Right lobe of liver (tissue), 6 donors: ENCODE measurements at regions not wholly inside any gene's neighbourhood (a gene's known extent, or its start where the extent isn't known, plus 50 kb on each side); places are given as distances from the start of the nearest gene placed in this dataset.

Experiments
- ATAC-seq, 4 donors: fragments of 200-7000 bp; cut with Tn5 transposase; one replicate each; pipeline ENCODE4 v1.9.1; 2020; ENCODE audit warnings: mild to moderate bottlenecking in 4 of 4, moderate library complexity in 4 of 4
- DNase-seq, 3 donors: peaks; one replicate each; pipeline ENCODE4 v3.0.0-alpha.2; 2020
- H3K27ac ChIP-seq, 3 donors: fragments of 200-600 bp; one replicate each; pipeline ENCODE4 v1.8.0; 2022
- H3K27me3 ChIP-seq, 2 donors: fragments of 200-600 bp; one replicate each; pipeline ENCODE4 v1.8.0; 2022
- H3K36me3 ChIP-seq, 4 donors: fragments of 200-600 bp; sonication (generic) in 1 of 4; one replicate each; pipeline versions ENCODE4 v1.5.1 to v1.8.0; 2017 to 2022; ENCODE audit warnings: control low read depth in 1 of 4
- H3K4me1 ChIP-seq, 4 donors: fragments of 200-600 bp; sonication (generic) in 1 of 4; one replicate each; pipeline versions ENCODE4 v1.5.1 to v1.8.0; 2017 to 2022; ENCODE audit warnings: control low read depth in 1 of 4
- H3K4me3 ChIP-seq, 3 donors: fragments of 200-600 bp; one replicate each; pipeline ENCODE4 v1.8.0; 2022
- H3K9me3 ChIP-seq, 4 donors: fragments of 200-600 bp; sonication (generic) in 1 of 4; one replicate each; pipeline versions ENCODE4 v1.5.1 to v1.8.0; 2017 to 2022; ENCODE audit warnings: control low read depth in 1 of 4
- POLR2A ChIP-seq: fragments of 450-650 bp; IDR thresholded peaks from one replicate; pipeline ENCODE4 v1.6.1; 2017; ENCODE audit warnings: antibody characterized with exemption, mild to moderate bottlenecking
- WGBS: methylation state at CpG from one replicate; pipeline ENCODE4 v1.1.6; 2018; ENCODE audit warnings: low coverage, low lambda C conversion rate; ENCODE audit not compliant: insufficient coverage; ENCODE audit errors: missing lambda C conversion rate; 5-methylcytosine and 5-hydroxymethylcytosine counted together
- intact Hi-C, 2 donors: fragments of 100-400 bp; cut with DNase I; formaldehyde crosslinking; loops; one replicate each; pipeline versions ENCODE4 v1.11.2 to v1.14.1; 2022
- TF ChIP-seq, protein P1 (sequence below), 4 donors: fragments of 200-600 bp in 3 of 4; fragments of 450-650 bp in 1 of 4; IDR thresholded peaks; one replicate each; pipeline versions ENCODE4 v1.5.1 to v1.8.0; 2016 to 2022; ENCODE audit warnings: antibody characterized with exemption in 4 of 4, mild to moderate bottlenecking in 2 of 4
- donor health status: DM: no; HTN: yes; CAD: no.
- donor health status: DM: no; HTN: no; CAD: no.
- donor health status: DM: no; HTN: no; CAD: no.
- donor health status: DM: no; HTN: yes; CAD: no.
- donor health status: DM: no; HTN: yes; CAD: no.

DNA sequence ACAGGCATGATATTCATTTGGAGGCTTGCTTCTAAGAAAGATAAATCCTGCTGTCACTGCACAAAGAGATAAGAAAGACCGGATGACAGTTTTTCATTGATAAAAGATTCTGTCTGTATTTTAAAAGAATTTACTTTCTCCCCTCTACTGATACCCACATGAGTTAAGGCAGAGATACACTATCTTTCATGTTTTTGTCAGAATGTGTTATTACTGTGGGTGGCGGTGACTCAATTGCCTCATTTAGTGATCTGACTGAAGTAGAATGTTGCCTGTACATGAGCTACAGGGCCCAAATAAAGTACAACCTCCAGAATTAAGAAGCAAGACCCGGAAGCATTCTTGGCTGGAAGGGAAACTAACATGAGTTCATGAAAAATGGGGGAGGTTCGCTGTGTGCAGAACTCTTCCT, 480.0 kb downstream of the SLC4A3 start:
- TF ChIP-seq POLR2A, result no peak
- TF ChIP-seq, protein P1, sequence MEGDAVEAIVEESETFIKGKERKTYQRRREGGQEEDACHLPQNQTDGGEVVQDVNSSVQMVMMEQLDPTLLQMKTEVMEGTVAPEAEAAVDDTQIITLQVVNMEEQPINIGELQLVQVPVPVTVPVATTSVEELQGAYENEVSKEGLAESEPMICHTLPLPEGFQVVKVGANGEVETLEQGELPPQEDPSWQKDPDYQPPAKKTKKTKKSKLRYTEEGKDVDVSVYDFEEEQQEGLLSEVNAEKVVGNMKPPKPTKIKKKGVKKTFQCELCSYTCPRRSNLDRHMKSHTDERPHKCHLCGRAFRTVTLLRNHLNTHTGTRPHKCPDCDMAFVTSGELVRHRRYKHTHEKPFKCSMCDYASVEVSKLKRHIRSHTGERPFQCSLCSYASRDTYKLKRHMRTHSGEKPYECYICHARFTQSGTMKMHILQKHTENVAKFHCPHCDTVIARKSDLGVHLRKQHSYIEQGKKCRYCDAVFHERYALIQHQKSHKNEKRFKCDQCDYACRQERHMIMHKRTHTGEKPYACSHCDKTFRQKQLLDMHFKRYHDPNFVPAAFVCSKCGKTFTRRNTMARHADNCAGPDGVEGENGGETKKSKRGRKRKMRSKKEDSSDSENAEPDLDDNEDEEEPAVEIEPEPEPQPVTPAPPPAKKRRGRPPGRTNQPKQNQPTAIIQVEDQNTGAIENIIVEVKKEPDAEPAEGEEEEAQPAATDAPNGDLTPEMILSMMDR (IDR thresholded peaks at IDR 0.05), result no peak

DNA sequence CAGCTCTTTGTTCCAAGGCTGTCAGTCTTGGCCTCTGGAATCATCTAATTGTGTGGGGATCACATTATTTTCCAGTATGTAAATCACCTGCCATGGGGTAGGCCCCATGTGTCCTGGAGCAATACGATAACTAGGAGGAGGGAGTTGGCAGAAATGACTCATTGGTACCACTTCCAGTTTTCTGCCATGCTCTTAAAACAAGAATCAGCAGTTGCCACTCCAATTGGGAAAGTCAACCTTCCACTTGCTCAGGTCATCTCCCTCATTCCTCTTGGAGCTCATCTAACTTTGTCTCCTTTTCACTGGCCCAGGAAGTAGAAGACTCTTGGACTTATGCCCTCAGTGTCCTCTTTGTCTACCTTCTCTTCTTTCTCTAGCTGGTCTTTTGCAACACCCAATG, 487.0 kb downstream of the SLC4A3 start:
- no peaks in the 10 kb centered on the region for H3K36me3 ChIP-seq
- ATAC-seq, result no peak
- DNase-seq, result no peak
- WGBS, result 75% methylated on average over 1 of the region's 1 CpG
- H3K9me3 ChIP-seq, result no peaks in the 10 kb centered on the region
- intact Hi-C loops, result no loop called here
- no peaks in the 10 kb centered on the region for H3K27me3 ChIP-seq
- H3K27ac ChIP-seq, result no peak overlapping the region
- TF ChIP-seq, protein P1 (IDR thresholded peaks at IDR 0.05), result no peak
- no peak for TF ChIP-seq POLR2A
- no peaks in the 10 kb centered on the region for H3K4me1 ChIP-seq
- H3K4me3 ChIP-seq, result no peak overlapping the region

More for the DNA sequence above, 480.0 kb downstream of the SLC4A3 start:
- no peak for ATAC-seq
- H3K4me1 ChIP-seq, result no peaks in the 10 kb centered on the region
- H3K27ac ChIP-seq, result no peak overlapping the region
- intact Hi-C loops, result no loop called here
- no peaks in the 10 kb centered on the region for H3K9me3 ChIP-seq
- DNase-seq, result no peak
- no peak overlapping the region for H3K4me3 ChIP-seq
- H3K27me3 ChIP-seq, result no peaks in the 10 kb centered on the region
- 64% methylated on average over 4 of the region's 4 CpGs for WGBS
- no peaks in the 10 kb centered on the region for H3K36me3 ChIP-seq

DNA sequence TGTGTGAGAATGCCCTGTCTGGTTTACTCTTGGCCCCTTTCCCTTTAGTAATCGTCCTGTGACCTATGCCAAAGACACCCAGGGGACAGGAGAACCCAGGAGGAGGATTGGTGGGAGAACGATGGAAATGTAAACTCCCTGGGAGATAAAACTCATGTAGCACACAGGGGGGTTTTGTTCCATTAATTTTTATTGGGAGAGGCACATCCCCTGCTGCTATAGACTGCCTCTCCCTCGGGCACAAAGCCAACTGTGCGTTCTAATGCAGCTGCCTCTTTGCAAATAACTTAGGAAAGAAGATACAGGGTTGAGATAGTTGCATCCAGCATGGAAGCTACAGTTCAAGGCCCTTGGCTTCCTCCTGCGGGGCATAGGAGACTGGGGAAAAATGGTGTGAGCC, 489.6 kb downstream of the SLC4A3 start:
- Histone ChIP-seq H3K9me3 (no peaks in the 10 kb centered on the region), H3K27ac (no peak overlapping the region), H3K4me3 (no peak overlapping the region), H3K36me3 (no peaks in the 10 kb centered on the region), H3K27me3 (no peaks in the 10 kb centered on the region), H3K4me1 (no peaks in the 10 kb centered on the region)
- ATAC-seq (no peak), DNase-seq (no peak)
- 29% methylated on average over 5 of the region's 5 CpGs for WGBS
- intact Hi-C loops, result no loop called here
- TF ChIP-seq, protein P1 (IDR thresholded peaks at IDR 0.05), result no peak
- TF ChIP-seq POLR2A, result no peak

DNA sequence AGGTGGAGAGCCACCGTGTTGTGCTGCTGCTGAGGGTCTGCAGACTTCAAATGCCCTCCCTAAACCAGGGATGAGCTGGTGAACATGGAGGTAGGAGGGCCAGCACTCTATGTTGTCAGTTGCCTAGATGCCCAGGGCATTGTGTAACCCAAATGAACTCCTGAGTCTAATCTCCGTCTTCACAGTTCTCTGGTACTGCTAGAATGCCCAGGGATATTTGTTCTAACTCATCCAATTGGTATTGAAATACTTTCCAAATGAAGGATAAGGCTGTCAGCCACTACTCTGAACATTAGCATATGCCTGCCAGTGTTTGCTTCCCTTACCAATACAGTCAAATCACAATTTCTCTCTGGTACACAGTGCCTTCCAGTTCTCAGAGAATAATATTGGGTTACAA, 492.6 kb downstream of the SLC4A3 start:
- intact Hi-C loops, result no loop called here
- no peaks in the 10 kb centered on the region for H3K4me1 ChIP-seq
- DNase-seq, result no peak
- no peak overlapping the region for H3K4me3 ChIP-seq
- H3K9me3 ChIP-seq, result no peaks in the 10 kb centered on the region
- H3K36me3 ChIP-seq, result no peaks in the 10 kb centered on the region
- ATAC-seq, result no peak
- no peak overlapping the region for H3K27ac ChIP-seq
- TF ChIP-seq, protein P1 (IDR thresholded peaks at IDR 0.05), result no peak
- TF ChIP-seq POLR2A, result no peak
- H3K27me3 ChIP-seq, result no peaks in the 10 kb centered on the region
- WGBS, result 31% methylated on average over 2 of the region's 2 CpGs

DNA sequence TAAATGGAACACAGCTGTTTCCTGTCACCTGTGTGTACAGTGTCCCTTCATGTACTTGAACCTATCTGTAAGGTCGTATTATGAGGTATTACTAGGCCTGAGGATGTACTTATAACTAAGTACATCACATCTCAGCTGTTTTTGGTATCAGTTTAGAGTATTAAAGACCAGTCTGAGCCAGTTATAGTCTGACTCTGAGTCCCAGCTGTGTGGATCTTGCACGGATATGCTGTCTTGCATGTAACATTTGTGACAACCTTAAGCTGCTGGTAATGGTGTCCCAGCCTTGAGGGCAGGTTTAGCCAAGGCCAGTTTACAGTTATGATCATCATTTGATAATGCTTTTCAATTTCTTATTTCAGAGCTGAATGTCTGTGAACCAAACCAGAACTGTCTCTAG, 496.3 kb downstream of the SLC4A3 start:
- no peaks in the 10 kb centered on the region for H3K4me1 ChIP-seq
- ATAC-seq (no peak), DNase-seq (no peak)
- no peak overlapping the region for H3K27ac ChIP-seq
- H3K4me3 ChIP-seq, result no peak overlapping the region
- H3K27me3 ChIP-seq, result no peaks in the 10 kb centered on the region
- intact Hi-C loops, result no loop called here
- TF ChIP-seq, protein P1 (IDR thresholded peaks at IDR 0.05), result no peak
- TF ChIP-seq POLR2A, result no peak
- WGBS, result 22% methylated on average over 2 of the region's 2 CpGs
- no peaks in the 10 kb centered on the region for H3K36me3 ChIP-seq
- H3K9me3 ChIP-seq, result no peaks in the 10 kb centered on the region
